ENCODE measurements at regions not wholly inside any gene's neighbourhood (a gene's known extent, or its start where the extent isn't known, plus 50 kb on each side); places are given as distances from the start of the nearest gene placed in this dataset.

DNA sequence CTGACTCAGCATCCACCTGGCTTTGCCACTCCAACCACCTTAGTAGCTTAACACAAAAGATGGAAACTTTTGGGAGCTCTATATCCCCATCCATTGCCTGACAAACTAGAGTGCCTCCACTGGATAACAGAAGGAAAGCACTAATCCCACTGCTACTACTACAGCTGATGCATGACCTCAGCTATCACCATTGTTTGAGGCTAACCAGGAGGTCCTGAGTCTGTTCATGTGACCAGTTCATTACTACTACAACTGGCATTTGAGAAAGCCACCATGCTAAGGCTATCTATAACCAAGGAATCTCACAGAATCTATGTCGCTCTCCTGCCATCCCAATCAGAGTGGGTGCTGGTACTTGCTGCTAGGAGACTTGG is 604.3 kb upstream of the CA10 start:
- TF ChIP-seq, protein P1, sequence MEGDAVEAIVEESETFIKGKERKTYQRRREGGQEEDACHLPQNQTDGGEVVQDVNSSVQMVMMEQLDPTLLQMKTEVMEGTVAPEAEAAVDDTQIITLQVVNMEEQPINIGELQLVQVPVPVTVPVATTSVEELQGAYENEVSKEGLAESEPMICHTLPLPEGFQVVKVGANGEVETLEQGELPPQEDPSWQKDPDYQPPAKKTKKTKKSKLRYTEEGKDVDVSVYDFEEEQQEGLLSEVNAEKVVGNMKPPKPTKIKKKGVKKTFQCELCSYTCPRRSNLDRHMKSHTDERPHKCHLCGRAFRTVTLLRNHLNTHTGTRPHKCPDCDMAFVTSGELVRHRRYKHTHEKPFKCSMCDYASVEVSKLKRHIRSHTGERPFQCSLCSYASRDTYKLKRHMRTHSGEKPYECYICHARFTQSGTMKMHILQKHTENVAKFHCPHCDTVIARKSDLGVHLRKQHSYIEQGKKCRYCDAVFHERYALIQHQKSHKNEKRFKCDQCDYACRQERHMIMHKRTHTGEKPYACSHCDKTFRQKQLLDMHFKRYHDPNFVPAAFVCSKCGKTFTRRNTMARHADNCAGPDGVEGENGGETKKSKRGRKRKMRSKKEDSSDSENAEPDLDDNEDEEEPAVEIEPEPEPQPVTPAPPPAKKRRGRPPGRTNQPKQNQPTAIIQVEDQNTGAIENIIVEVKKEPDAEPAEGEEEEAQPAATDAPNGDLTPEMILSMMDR (conservative IDR thresholded peaks at IDR 0.05): no peak
- TF ChIP-seq EZH2 (IDR thresholded peaks at IDR 0.05; ENCODE audit: low read depth): no peak
